GM18951 (cell line): ENCODE measurements at regions not wholly inside any gene's neighbourhood (a gene's known extent, or its start where the extent isn't known, plus 50 kb on each side); places are given as distances from the start of the nearest gene placed in this dataset.

Source experiments
- POLR2A ChIP-seq: IDR thresholded peaks from 4 replicates; pipeline ENCODE4 v1.6.1; 2011; ENCODE audit warnings: mild to moderate bottlenecking; ENCODE audit not compliant: insufficient read length, insufficient read depth; ENCODE audit errors: extremely low read depth
- in situ Hi-C: fragments of 300-500 bp; cut with MboI; formaldehyde crosslinking; loops from one replicate; pipeline ENCODE4 v1.12.0; 2022; ENCODE audit warnings: low sequenced_read_pairs, mixed read lengths, inconsistent platforms; ENCODE audit not compliant: unreplicated experiment

DNA sequence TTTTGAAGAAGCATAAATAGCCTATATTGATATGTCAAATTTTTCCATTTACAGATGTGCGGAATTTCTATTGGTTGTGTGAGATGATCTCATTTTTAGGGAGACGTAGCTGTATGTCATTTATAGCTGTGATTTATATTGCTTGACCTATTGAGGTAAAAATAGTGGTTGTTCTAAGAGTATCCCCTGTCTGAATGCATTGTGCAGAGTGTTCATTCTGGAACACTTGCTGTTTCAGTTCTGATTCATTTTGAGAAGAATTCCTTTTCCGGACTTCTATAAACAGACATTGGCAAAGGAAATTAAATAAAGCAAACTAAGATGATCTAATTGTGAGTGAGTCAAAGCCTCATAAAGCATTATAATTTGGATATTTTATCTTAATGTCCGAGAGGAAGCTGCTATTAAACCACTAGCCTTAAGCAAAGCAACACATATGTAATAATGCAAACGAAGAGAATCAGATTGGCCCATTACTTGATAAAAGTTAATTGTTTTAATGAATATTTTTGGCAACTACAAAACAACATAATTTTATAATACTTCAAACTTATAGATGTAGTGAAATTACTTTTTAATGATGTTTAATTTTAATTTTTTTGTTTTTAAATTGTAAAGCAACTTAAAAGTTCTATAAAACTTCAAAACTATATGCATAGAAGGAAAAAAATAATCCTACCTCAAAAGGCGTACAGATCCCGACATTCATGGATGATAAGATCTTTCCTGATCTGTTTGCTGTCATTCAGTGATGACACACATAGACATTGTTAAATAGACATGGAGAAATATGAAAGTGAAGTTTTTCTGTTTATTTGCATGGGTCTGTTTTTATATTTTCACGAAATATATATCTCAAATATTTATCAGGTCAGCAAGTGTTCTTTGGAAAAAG, 942.6 kb upstream of the SLC10A2 start:
- in situ Hi-C loops = no loop called here

DNA sequence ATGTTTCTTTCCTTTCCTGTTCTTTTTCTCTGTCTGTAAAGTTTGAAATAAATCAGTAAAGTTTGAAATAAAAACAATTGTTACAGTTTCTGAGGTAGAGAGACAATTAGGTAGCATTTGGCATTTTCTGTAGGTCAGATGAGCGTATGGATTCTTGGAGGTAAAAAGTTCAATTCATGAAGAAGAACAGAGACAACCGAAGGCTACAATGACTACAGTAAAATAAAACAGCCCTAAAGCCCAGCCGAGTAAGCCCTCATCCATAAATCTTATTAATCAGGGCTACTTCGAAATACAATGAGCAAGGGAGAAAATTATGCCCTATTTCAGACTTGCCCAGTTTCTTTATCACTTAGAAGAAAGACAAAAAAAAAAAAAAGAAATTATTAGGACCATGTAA, 941.9 kb upstream of the SLC10A2 start:
- TF ChIP-seq POLR2A = no peak
- in situ Hi-C loops = no loop called here

More for the DNA sequence above, 942.6 kb upstream of the SLC10A2 start:
- TF ChIP-seq POLR2A = no peak

DNA sequence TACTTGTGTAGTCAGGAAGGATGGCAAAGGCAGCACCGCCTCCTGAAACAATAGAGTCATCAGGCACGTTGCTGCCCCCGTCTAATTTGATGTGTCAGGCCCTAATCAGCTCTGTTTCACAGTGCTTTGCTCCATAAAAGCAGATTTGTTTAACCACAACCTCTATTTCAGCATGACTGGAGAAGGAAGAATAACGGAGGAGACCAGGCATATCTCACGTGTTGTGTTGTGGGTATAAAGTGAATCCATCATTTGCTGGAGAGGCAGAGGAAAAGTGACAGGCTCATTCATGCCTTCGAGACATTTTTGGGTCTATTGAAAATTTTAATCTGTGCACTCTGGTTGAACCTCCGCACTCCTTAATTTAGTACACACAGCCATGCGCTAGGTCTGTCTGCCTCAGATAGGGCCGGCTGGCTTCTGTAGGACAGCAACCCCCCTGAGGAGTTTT, 940.4 kb upstream of the SLC10A2 start:
- TF ChIP-seq POLR2A = no peak
- in situ Hi-C loops = no loop called here

DNA sequence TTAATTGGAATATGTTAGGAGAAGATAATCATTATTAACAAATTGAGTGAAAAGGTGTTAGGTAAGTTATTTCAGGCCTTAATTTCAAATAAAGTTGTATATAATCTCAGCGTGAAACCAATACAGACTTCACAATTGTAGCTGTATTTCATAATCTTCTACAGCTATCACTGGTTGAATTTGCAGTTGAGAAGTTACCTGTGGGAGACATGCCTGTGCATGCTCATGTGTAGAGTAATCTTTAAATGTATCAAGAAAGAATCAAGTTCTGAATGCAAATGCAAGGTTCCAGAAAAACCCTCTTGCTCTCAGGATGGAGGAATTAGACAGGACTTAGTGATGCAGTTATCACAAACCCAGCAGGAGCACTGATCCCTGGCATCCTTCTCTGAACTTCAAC, 938.4 kb upstream of the SLC10A2 start:
- no peak for TF ChIP-seq POLR2A
- in situ Hi-C loops = no loop called here

DNA sequence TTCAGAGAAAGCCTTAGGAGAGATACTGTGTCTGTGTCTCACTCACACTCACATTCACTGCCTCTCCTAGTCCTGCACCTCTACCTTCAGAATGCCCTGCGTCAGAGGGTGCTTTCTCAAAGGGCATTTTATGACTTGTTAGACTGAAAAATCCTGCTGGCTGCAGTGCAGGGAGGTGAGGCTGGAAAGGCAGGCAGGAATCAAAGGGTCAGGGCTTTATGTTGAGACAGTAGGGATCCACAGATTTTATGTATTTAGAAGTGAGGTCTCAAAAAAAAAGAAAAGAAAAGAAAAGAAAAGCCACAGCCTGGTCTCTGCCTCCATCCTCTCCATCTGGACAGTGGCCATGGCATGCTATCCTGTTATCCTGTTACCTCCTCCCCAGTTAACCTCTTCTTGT, 936.0 kb upstream of the SLC10A2 start:
- TF ChIP-seq POLR2A = no peak
- in situ Hi-C loops = no loop called here

DNA sequence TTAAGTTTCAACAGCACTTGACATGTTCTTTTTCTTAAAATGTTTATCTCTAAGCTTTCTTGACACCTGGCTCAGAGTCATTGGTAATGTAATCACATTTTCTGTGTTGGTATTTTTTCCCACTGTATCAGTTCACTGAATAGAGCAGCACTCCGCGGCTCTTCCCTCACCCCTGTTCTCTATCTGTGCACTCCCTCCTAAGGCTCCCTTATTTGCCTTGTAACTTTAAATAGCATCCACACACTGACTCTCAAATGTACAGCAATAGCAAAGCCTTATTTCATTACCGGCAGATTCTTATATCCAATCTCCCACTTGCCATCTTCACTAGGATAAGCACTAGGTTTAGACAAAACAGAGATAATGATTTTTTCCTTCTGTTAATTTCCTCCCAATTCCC, 935.5 kb upstream of the SLC10A2 start:
- in situ Hi-C loops = no loop called here
- no peak for TF ChIP-seq POLR2A

DNA sequence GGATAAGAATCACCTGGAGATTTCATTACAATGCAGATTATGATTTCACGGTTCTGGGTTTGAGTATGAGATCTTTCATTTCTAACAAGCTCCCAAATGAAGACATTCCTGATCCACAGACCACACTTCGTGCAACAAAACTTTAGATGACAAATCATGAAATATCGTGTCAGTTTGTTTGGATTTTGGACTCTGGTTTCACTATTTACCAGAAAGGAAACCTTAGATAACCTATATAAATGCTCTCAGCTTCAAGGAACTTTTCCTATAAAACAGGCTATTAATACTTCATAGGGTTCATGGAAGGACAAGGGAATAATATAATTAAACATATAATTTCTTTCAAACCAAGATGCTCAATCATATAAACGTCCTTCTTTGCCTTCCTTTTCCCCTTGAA, 930.5 kb upstream of the SLC10A2 start:
- TF ChIP-seq POLR2A = no peak
- in situ Hi-C loops = no loop called here

DNA sequence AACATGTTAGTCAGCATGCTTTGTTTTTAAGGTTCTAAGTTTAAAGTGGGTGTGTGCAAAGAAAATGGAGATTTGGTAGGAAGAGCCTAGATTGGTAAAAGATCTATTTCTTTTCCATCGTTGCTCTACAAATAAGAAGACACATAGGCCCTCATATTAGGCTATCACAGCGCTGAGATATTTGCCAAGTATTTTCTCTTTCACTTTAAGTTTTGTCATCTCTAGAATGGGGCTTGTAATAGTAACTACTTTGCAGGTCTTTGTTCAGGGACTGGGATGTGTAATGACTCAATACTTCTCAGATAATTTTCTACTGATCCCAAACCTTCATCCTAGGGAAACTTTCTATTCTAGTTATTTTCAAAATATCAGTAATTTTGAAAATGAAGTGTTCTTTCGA, 917.7 kb upstream of the SLC10A2 start:
- in situ Hi-C loops = no loop called here
- no peak for TF ChIP-seq POLR2A

DNA sequence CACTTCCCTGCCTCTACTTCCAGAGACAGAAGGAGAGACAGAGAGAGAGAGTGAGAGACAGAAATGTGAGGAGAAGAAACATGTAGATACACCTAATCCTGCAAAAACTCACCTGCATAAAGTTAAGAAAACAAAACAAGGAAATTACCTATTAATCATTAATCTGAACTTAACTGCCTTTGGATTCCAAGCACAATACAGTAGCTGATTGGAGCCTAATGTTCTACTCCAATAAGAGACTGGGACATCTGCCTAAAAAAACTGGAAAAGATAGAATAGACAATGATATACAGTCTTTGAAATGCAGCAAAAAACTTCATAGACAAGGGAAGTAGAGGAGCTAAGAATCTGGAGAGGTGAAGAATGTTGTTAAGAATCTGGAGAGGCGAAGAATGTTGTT, 910.2 kb upstream of the SLC10A2 start:
- in situ Hi-C loops = no loop called here

DNA sequence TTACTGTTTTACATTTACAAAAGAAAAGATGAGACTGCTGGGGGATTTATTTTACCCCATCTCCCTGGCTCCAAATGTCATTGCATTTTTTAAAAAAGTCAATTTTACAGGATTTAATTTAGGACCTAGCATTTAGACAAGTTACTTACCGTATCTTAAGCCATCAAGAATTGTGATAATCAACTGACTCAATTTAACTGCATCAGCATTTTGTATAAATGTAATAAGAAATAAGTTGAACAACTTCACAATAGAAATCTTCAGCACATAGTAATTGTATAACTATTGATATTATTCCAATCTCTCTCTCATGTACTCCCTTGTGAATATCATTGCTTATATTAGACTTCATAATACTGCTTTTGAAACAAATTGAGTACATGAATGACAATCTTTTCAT, 907.5 kb upstream of the SLC10A2 start:
- in situ Hi-C loops = no loop called here
- TF ChIP-seq POLR2A = no peak

More for the DNA sequence above, 910.2 kb upstream of the SLC10A2 start:
- TF ChIP-seq POLR2A = no peak

DNA sequence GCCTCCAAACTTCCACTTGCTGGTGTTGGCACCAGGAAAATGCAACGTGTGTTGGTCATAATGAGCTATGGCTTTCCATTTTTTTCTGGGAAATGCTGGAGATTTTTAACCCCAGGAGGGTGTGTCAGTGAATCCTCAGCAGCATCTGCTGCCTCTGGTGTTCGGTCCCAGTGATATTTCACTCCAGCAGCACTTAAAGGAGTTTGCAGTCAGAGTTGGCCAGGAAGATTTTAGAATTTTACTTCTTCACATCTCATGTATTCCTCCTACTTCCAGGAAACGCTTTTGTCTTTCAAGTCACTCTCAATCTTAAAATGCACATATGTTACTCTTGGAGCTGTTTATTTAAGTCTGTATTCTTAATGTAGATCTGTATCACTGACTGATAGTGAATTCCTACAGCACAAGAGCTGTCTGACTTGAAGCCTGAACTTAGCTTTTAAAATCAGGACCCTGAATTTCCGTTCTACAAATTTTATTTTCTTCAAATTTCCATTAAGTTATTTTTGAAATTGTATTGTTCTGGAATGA, 903.4 kb upstream of the SLC10A2 start:
- in situ Hi-C loops = no loop called here
- no peak for TF ChIP-seq POLR2A

DNA sequence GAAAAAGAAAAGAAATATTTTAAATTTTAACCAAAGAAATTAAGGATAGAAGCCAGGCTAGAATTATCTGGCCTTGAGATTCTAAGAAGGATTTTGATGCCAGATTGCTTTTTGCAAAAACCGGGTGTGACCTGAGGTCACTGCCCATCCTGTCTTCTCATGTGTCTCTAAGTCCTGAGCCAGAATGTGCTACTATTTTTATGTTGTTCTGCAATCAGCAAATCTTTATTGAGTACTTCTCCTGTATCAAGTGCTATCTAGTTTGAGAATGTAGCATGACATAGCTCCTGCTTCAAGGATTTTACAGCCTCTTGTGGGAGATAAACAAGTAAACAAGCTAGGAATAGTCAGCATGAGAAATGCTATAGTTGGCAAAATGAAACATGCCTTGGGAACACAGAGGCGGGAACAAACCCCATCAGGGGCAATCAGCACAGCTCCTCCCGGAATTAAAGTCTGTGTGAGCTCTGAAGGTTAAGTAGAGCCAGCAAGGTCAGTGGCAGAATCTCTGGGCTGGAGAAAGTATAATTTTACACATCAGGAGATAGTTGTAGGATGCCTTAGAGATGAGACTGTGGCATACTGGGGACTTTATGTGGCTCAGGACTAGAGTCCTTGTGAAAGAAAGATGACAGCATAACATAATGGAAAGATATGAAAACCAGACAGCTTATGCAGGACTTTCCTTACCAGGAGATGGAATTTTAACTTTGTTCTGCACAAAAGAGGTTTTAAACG, 899.5 kb upstream of the SLC10A2 start:
- in situ Hi-C loops = no loop called here
- TF ChIP-seq POLR2A = no peak

DNA sequence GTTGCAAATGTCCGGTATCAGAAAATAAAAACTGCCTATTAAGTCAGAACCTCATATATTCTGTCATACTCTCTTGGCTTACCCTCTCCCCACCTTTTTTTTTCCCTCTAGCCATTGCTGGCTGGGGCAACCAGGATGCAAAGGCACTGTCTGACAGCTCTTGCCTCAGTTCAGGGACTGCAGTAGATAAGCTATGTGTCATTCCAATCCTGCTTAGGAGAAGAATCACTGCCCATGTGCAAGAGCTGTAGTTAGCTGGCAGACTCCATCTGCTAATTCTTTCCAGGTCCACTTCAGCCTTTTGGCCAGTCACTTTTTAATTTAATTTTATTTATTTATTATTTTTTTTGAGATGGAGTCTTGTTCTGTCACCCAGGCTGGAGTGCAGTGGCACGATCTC, 895.6 kb upstream of the SLC10A2 start:
- in situ Hi-C loops = no loop called here
- no peak for TF ChIP-seq POLR2A
